ENCODE measurements at regions not wholly inside any gene's neighbourhood (a gene's known extent, or its start where the extent isn't known, plus 50 kb on each side); places are given as distances from the start of the nearest gene placed in this dataset.

DNA sequence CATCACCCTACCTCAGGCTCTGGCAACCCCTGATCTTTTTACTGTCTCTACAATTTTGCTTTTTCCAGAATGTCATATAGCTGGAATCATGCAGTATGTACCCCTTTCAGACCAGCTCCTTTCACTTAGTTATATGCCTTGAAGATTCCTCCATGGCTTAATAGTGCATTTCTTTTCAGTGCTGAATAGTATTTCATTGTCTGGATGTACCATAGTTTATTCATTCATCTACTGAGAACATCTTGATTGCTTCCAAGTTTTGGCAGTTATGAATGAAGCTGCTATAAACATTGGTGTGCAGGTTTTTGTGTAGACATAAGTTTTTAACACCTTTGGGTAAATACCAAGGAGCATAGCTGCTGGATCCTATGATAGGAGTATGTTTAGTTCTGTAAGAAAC lies 50.8 kb upstream of the ANP32A start:
- ATAC-seq = no peak
- no peak for DNase-seq

DNA sequence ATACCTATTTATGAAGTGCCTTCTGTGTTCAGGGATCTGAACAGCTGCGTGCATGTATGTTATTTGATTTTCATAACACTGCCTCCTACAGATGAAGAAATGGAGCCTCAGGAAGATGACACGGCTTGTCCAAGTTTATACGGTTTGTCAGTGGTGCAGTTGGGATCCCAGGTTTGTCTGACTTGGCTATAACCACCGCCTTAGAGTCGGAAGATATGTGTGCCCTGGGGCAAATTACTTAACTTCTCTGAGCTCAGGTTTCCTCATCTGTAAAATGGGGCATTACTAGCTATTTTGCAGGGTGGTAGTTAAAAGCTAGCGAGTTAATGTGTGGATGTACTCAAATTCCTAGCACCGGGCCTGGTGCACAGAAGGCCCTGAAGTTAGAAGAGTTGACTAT lies 54.1 kb upstream of the ANP32A start:
- DNase-seq = no peak
- no peak for ATAC-seq

DNA sequence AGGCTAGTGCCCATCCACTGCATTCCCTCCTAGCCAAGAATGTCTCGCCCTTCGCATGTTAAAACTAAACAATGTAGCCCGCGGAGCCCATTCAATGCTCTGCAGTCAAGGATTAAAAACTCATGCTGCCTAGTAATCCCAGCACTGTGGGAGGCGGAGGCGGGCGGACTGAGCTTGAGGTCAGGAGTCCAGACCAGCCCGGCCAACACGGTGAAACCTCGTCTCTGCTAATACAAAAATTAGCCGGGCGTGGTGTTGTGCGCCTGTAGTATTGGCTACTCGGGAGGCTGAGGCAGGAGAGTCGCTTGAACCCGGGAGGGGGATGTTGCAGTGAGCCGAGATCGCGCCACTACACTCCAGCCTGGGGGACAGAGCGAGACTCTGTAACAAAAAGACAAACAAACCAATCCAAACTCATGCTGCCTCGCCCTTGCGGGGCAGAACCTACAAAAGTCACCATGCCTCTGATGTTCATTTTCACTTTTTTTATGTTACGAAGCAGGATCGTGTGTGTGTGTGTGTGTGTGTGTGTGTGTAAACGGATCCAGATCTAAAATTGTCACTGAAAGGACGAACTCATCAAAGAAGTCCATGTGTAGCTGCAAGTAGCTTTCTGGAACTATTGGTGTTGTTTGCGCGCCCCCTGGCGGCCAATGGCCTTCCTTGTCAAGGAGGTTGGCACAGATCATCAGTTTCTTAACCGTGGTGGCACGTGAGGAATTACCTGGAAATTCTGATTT lies 54.8 kb upstream of the SPESP1 start:
- ATAC-seq (peak; percentile 68), DNase-seq (peak; percentile 92)

DNA sequence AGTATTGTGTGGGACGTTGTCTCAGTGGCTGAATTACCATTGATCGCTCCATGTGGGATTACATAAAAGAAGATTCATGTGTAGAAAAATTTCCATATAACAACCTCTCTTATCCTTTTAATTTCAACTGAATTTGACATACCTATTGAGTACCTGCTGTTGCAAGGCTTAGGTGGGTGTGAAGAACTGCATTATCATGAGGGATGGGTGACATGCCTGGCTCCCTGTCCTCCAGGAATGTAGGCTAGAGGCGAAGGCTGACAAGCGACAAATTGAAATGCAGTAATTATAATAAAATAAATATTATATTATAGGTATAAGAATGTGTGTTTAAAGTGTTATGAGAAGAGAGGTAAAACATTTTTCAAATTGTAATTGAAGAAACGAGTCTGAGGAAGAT lies 52.7 kb upstream of the SPESP1 start:
- DNase-seq = no peak
- ATAC-seq = no peak

DNA sequence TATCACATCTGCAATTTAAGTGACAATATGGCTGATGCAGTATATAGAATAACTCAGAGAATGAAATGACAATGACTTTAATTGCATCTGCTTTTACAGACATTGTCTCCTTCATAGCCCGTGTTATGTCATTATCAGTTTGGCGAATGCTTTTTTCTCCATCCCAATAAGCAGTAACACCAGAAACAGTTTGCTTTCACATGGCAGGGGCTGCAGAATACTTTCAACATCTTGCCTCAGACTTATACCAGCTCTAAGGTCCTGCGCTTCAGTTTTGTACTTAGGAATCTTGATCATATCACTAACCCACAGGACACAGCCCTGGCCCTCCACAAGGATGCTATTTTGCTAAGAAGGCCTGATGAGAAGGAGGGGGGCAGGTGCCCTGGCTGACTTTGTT lies 49.9 kb upstream of the SPESP1 start:
- ATAC-seq (no peak), DNase-seq (no peak)
